HG03095 (cell line): ENCODE measurements at regions not wholly inside any gene's neighbourhood (a gene's known extent, or its start where the extent isn't known, plus 50 kb on each side); places are given as distances from the start of the nearest gene placed in this dataset.
"Not testable (repeated sequence)": the region's sequence is repeated elsewhere in the genome, so short reads cannot be mapped to it uniquely, and the experiment has no call there.

Experiments
- ATAC-seq: cut with Tn5 transposase; IDR thresholded peaks from one replicate; pipeline ENCODE4 v1.9.1; 2021; ENCODE audit warnings: moderate library complexity; ENCODE audit not compliant: unreplicated experiment

DNA sequence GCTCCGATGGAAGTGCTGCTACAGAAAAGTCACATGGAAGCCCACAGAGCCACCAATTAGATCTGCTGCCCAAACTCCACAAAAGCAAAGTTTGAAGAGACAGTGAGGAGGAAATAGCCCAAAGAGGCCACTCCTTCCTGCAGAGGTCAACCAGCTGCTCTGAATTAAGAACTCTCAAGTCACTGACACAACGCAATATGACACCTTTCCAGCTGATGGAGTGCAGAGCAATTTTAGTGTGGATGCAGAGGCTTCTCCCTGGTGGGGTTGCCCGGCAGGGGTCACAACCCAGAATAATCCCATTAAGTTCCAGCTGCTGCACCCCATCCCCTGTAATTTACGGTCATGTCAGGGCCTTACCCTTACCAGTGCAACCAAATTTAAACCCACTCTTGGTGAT is 361.9 kb upstream of the JARID2 start:
- ATAC-seq, result no peak

DNA sequence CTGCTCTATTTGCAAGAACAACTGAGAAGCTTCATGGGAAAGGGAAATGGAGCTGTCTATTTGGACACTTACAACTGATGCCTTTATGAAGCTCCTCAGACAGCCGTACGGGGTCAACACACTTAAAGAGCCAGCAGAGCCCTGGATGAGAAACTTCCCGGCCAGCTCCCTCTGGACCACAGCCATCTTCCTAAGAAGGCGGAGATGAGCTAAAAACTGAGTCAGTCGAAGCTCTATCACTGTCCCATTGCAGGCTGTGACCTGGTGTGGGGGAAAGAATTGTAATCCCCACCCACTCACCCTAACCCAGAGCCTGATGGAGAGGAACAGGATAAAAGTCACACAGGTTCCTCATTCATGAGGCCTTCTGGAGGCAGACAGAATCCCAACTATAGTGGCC is 360.4 kb upstream of the JARID2 start:
- no peak for ATAC-seq

GRCh38 chr6:14887181-14887580 is 358.7 kb upstream of the JARID2 start:
- ATAC-seq, result no peak

DNA sequence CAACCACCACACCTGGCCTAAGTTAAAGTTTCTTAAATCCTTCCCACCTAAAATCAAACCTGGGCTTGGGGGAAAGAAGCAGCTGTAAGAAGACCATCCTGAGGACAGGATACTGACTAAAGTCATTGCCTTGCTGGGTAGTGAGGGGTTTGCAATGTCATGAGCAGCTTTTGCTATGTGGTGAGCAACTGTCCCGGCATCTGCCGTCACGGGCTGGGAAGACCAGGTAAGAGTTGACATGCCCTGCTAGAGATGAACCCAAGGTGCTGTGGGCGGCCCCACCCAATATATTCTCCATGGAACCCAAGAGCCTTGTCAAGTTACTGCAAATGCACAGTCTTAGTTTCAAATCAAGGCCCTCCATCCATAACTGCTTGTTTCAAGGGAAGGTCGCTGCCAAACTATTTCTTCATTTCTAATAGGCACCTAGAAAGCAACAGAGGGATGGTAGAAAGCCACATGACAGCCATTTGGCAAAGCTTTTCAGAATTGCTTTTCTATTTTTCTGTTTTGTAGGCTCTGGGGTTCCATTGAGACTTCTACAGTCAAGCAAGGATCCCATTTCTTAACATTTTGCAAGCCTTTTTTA is 357.8 kb upstream of the JARID2 start:
- no peak for ATAC-seq

- ATAC-seq, result no peak
These were observed 357.3 kb upstream of the JARID2 start for GRCh38 chr6:14888575-14889000.

GRCh38 chr6:14889188-14889587 is 356.7 kb upstream of the JARID2 start:
- no peak for ATAC-seq

GRCh38 chr6:14889611-14890593 is 356.0 kb upstream of the JARID2 start:
- ATAC-seq, result no peak

DNA sequence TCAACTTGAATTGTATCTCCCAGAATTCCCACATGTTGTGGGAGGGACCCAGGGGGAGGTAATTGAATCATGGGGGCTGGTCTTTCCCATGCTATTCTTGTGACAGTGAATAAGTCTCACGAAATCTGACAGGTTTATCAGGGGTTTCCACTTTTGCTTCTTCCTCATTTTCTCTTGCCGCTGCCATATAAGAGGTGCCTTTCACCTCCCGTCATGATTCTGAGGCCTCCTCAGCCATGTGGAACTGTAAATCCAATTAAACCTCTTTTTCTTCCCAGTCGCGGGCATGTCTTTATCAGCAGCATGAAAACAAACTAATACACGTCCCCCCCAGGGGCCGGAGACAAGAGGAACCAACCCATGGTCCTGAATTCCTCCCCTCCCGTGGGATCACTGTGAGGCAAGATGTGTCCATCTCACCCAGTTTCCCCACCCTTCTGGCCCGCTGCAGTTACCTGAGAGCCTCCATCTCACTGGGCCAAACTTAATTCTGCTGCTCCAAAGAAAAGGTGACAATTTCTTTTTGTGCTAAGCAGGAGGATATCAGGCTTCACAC is 354.0 kb upstream of the JARID2 start:
- not testable (repeated sequence) for ATAC-seq

- no peak for ATAC-seq
These were observed 351.8 kb upstream of the JARID2 start for GRCh38 chr6:14894105-14894504.

DNA sequence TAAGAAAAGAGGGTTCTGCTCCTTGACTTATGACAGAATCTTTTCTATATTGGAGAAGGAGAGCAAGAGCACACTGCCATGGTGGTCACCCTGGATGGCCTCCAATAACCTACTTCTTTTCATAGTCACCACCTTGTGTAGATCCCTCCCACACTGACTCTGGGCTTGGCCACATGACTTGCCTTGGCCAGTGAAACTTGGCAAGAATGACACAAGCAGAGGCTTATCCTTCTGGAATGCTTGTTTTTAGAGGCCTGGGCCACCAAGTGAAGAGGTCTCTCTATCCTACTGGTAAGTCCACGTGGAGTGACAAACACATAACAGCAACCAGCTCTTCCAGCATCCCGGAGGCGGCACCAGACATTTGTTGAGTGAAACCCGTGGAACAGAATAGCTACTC is 349.4 kb upstream of the JARID2 start:
- ATAC-seq, result no peak

- no peak for ATAC-seq
These were observed 348.0 kb upstream of the JARID2 start for GRCh38 chr6:14897831-14898230.

DNA sequence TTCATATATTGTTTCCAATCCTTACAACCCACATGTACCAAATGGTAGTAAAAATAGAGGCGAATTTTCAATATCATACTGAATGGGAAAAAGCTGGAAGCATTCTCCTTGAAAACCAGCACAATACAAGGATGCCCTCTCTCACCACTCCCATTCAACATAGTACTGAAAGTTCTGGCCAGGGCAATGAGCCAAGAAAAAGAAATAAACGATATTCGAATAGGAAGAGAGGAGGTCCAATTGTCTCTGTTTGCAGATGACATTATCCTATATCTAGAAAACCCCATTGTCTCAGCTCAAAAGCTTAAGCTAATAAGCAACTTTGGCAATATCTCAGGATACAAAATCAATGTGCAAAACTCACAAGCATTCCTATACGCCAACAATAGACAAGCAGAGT is 346.4 kb upstream of the JARID2 start:
- ATAC-seq, result not testable (repeated sequence)

GRCh38 chr6:14900919-14901318 is 344.9 kb upstream of the JARID2 start:
- no peak for ATAC-seq

DNA sequence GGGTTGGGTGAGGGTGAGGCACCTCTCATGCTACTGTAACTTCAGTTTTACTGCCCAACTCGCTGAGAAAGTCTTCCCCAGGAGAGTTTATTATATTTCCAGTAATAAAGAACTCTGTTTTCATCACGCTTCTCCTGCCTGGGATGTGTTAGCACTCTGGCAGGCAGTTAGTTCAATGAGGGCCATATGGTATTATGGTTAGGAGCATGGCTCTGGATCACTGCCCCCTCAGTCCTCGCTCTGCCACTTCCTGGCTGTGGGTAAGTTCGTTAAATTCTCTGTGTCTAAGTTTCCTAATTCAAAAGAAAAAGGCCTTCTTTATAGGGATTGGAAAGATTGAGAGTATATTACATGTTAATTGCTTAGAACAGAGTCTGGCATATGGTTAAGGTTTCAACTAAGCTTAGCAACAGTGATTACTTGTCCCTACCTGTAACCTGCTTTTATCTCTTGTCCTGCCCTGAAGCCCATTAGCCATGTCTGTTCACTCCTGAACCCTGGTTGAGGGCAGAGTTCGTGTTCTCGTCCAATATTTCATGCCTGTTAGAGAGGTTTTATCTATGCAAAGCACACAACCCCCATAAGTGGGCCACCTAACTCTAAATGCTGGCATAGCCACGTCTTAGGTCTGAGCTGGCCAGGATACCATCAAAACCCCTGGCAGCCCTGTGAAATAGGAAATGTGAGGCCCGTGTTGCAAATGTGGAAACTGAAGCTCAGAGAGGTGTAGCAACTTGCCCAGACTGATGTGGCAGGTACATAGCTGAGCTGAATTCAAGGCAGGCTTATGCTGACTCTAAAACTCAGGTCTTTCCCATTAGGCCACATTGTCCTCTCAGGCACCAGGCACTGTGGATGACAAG is 342.5 kb upstream of the JARID2 start:
- ATAC-seq, result no peak

DNA sequence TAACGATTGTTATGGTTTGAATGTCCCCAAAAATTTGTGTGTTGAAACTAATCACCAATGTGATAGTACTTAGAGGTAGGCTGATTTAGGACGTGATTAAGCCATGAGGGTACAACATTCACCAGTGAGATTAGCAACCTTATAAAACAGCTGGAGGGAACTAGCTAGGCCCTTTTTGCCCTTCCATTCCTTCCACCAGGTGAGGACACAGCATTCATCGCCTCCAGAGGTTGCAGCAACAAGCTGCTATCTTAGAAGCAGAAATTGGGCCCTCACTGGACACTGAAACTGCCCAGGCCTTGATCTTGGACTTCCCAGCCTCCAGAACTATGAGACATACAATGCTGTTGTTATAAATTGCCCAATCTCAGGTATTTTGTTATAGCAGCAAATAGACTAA is 340.7 kb upstream of the JARID2 start:
- ATAC-seq, result no peak

GRCh38 chr6:14906621-14907020 is 339.2 kb upstream of the JARID2 start:
- no peak for ATAC-seq

DNA sequence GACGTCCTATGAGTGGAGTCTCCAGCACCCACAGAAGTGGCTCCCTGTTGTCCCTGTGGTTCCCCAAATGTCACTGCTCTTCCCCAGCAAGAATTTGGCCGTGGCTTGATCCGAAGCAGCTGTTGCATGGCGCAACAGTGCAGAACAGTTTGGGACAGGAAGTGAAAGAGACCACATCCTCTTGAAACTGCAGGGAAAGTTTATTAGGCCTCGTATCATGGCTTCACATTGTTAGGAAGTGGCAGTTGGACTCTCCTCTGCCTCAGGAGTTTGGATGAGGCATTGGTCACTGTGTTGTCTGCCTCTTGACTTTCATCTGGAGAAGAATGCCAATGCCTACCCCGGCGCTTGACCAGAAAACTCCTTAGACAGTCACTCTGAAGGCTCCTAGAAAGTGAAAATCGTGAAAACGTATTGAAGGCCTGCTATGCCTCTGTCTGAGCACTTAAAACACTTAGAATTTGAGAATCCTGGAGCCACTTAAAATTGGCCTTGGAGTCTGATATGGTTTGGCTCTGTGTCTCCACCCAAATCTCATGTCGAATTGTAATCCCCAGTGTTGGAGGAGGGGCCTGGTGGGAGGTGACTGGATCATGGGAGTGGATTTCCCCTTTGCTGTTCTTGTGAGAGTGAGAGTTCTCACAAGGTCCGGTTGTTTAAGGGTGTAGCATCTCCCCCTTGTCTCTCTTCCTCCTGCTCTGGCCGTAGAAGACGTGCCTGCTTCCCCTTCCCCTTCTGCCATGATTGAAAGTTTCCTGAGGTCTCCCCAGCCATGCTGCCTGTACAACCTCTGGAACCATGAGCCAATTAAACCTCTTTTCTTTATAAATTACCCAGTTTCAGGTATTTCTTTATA is 334.9 kb upstream of the JARID2 start:
- ATAC-seq, result peak; percentile 78

DNA sequence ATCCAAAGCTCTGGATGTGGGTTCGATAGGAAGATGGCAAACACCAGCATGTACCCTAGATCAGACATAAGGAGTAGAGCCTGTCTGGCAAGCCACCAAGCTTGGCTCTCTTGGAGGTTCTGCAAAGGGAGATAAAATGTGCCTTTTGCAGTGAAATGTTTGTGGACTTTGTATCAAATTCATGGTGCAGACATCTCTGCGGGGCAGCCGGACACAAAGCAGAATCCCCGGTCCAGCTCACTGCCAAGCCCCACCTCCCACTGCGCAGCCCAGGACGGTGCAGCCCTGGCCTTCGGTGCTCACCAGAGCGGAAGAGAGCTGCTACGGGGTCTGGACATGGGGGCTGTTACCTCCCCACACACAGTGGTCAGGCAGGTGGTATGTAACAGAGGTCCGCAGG is 333.6 kb upstream of the JARID2 start:
- ATAC-seq, result no peak

DNA sequence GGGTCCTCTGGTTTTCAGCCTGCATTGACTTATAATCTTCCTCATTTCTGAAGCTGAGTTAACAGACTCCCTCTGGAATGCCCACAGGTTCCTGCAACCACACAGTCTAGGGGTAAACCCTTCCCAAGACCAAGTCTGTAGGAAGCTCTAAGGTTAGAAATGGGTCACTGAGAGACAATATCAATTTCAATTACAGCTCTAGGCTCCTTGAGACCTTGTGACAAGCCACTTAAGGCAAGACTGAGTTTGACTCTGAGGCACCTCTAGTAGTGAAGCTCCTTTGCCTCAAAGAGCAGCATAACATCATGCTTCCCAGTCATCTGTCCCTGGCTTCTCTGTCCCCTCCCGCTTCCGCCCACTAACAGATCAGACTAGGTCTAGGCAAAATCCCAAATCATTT is 333.2 kb upstream of the JARID2 start:
- ATAC-seq, result no peak

- no peak for ATAC-seq
These were observed 331.9 kb upstream of the JARID2 start for GRCh38 chr6:14913931-14914330.
